ENCODE measurements at regions not wholly inside any gene's neighbourhood (a gene's known extent, or its start where the extent isn't known, plus 50 kb on each side); places are given as distances from the start of the nearest gene placed in this dataset.
A peak's percentile ranks its signal among the peaks of the same experiment; 100 is the strongest.

GRCh38 chr18:22342625-22343024 is 75.1 kb downstream of the CTAGE1 start:
- TF ChIP-seq CTCF (conservative IDR thresholded peaks at IDR 0.05; ENCODE audit: low read length) (no peak), EZH2phosphoT487 (IDR thresholded peaks at IDR 0.05; ENCODE audit: borderline replicate concordance) (peak; percentile 38; the same call in 1 of the 2 replicates)
